Fibroblast of skin of right biceps (primary cell): ENCODE measurements at regions not wholly inside any gene's neighbourhood (a gene's known extent, or its start where the extent isn't known, plus 50 kb on each side); places are given as distances from the start of the nearest gene placed in this dataset.

ENCODE experiments used
- DNase-seq: peaks from one replicate; pipeline ENCODE4 v3.0.0-alpha.2; 2013

GRCh38 chr9:16133556-16134227, 580.8 kb downstream of the CCDC171 start:
- DNase-seq = peak; percentile 83

DNA sequence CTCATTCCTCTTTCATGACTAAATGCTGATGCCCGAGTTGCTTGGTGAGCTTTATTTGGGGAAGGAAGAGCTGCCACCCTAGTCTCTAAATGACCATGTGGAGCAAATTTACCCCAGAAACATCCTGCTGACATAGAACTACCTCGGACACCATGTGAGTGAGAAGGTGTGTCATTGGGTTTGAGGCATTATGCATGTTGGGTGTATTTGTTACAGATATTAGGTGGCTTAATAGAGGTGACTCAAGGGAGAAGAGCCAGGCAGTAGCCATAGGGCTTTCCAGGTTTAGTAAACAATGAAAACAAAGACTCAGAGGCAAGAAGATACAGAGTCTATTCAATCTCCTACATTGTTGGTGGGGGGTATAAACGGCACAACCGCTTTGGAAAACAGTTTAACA, 581.5 kb downstream of the CCDC171 start:
- DNase-seq = no peak

DNA sequence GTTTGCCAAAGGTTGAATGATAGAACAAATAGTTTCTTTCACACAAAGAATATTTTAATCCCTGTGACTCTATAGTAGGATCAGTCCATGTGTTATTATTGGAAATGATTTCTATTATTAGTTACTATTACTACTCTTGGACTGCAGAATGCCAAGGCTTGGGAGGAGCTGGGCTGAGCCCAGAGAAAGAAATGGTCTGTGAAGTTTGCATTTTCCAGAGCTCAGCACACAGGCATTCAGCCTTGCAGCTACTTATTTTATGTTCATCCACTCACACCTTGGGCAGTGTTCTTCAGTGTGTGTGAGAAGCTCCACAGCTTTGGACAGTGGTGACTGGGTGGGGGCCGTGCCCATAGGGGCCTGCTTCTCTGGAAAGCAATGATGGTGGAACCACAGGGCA, 583.1 kb downstream of the CCDC171 start:
- no peak for DNase-seq

DNA sequence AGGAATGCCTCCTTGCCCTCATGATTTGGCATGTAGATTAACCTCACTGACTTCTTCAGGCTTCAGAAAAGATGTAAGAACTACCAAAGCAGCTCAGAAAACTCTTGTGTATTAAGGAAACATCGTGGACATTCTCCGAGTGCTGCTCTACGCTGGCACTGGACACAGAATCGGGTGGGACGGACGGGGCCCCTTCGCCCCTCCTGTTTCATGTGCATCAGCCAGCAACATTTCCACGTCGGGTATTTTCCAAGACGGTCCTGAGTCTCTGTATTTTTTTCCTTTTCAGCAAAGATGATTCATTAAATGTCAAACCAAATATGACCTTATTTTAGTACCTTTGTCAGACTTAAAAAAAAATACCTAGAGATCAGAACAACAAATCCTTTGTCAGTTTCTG, 583.6 kb downstream of the CCDC171 start:
- no peak for DNase-seq

GRCh38 chr9:16136961-16137360, 584.1 kb downstream of the CCDC171 start:
- DNase-seq = peak; percentile 74

DNA sequence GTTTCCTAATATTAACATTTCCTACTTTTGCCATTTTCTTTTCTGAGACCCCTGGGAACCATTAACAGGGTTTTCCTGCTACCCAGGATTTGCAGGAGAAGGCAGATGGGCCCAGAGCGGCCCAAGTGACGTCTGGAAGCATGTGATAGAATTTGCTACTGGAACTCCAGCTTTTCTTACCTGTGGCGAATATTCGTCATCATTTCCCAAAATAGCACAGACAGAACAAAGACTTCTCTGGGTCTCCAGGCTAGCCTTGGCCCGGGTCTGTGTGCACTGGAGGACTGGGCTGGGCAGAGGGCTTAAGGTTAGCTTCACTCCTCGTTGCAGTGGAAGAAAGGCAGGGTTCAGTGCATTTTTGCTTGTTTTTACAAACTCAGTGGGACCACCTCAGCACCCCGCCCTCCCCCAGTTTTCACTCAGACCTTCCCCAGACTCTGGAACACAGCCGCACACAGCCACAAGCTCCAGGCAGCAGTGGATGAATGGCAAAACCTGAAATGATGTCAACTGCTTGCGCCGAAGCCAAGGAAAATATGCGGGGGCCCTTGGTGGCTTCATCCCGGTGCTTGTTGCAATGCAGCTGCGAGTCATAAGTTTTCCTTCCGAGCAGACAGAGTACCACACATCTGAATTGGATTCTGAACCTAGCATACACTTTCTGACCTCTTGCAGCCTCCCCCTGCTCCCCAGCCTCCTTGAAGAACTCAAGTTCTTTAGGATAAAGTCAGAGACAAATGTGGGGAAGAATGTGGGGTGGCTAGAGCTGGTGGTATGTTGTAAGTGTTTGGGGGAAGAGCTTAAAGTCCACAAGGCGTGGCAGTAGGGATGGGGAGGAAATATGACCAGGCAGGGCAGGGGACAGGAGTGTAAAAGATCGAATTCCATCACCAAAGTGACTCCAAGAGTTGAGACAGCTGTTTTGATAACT, 586.0 kb downstream of the CCDC171 start:
- DNase-seq = peak; percentile 91

GRCh38 chr9:16139774-16140173, 586.9 kb downstream of the CCDC171 start:
- no peak for DNase-seq

- no peak for DNase-seq
These were observed 590.5 kb downstream of the CCDC171 start for GRCh38 chr9:16143310-16143709.

DNA sequence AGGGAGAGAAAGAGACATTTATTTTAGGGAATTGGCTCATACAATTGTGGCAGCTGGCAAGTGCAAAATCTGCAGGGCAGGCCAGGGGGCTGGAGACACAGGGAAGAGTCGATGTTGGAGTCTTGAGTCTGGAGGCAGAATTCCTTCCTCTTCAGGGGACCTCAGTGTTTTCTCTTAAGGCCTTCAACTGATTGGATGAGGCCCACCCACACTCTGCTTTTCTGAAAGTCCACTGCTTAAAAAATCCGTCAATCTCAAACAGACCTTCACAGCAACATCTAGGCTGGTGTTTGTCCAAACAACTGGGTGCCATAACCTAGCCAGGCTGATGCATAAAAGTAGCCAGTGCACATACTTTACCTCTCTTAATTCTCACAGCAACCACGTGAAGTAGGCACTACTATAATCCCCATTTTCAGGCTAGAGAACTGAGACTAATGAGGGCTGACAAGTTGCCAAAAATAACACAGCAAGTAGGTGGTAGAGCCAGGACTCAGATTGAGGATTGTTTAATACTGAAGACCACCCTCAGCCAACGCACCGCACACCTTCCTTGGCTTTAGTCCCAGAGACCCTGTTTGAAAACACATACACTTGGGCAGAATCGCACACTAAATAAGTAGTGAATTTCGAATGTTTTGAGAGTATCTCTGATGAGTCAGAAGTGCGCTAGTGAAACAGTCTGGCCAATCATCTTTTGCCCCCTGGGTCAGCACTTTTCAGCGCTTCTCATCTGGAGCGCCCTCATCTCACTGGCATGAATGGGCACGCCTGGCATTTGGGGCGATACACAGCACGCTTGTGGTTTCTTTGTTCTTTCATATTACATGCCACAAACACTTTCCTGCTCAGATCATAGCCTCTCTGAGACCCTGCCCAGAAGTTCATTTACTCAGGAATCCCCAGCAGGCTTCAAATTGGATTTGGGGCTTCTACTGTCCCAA, 591.4 kb downstream of the CCDC171 start:
- DNase-seq = peak; percentile 40

GRCh38 chr9:16145196-16145950, 592.5 kb downstream of the CCDC171 start:
- DNase-seq = no peak

DNA sequence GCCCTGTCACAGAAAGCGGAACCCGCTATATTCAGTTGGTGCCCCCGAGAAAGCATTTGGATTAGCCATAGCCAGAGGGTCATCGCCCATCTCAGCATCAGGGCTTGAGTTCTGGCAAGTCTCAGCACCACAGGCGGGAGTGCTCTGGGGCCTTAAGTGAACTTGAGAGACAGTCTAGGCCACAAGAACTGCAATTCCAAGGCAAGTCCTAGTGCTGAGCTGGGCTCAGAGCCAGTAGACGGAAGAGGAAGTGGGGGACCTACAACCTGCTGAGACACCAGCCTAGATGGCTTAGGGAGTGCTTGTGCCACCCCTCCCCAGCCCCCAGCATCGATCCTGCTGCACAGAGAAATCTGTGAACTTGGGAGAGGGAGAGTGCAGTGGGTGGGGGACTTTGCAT, 594.9 kb downstream of the CCDC171 start:
- no peak for DNase-seq

- DNase-seq = no peak
These were observed 597.7 kb downstream of the CCDC171 start for GRCh38 chr9:16150501-16150900.

DNA sequence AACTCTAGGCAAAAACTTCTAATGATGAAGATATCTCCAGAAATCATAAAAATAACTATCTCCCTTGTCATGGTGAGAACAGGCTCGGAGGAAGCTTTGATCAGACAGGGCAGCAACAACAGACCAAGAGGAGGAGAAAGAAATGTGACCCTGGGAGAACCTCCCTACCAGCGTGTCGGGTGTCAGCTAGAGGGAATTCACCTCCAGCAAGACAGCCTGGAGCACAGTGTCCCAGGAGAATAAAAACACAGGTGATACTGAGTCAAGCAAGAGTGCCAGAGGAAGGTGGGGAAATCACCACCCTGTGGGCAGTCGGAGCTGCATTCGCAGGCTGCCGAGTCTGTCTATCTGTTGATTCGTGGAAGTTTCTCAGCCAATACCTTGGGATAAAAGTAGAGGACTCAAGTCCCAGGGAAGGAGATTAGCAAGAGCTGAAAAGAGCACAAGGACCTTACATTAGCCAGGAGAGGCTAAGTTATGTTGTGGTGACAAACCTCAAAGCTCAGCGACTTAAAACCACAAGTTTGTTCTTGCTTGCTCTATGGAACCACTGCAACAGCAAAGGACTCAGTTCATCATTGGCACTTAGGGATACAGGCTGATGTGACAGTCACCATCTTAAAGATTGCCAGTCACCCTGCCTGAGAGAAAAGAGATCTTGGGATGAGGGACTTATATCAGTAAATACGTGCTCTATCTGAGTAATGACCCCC, 598.3 kb downstream of the CCDC171 start:
- no peak for DNase-seq

- DNase-seq = no peak
These were observed 599.6 kb downstream of the CCDC171 start for GRCh38 chr9:16152276-16153101.

DNA sequence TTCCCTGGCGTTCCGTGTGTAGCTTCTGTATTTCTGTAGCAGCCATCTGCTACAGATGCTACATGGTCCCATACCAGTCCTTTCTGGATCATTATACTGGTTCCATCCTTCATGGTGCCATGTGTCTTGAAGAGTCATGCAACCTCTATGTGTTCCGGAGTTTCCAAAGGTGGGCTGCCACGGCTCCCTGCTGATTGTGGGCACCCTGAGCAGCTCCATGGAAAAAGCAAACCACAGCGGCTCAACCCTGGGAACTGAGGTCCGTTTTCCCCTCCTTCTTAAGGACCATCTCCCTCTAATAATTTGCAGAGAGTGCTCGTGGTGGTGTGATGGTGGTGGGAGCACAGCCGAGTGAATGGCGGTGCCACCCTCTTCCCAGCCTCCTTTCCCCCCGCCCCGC, 600.4 kb downstream of the CCDC171 start:
- no peak for DNase-seq

DNA sequence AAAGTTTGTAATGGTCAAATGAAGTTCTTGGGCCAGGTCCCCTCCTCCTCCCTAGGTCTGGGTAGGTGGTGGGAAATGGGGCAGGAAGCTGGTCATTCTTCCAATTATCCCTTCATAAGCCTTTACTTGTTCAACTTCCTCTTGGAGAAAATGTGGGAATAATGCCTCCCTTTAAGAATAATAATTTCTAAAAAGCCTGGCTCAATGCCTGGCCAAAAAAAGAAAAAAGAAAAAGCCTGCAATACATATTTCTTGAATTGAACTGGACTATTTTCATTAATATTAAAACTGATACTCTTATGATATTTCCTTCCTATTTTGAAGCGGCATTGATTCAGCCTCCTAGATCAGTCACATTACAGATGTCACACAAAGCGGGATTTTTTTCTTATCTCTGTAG, 600.9 kb downstream of the CCDC171 start:
- DNase-seq = no peak

DNA sequence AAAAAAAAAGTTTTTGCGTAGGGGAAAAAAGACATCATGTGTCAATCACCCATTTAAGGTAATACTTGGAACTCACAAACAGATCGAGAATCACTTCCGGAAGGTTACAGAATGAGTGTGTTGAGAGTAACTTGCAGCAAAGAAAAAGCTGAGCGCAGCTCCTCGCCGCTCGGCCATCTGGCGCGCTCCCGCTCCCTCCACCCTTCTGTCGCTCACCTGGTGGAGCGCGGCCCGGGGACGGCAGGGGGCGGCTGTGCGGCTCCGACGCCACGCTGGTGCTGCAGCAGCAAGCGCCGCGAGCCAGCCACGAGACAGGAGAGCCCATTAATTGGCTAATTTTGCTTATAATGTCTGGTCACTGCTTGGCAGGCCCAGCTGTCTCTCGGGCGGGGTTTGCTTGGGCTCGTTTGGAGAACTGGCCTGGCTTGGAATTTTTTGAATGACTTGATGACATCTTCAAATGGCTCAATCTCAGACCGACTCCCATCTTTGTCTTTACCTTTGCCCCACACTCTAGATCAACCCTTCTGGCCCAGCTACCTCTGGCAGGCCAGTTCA, 601.8 kb downstream of the CCDC171 start:
- DNase-seq = peak; percentile 44

DNA sequence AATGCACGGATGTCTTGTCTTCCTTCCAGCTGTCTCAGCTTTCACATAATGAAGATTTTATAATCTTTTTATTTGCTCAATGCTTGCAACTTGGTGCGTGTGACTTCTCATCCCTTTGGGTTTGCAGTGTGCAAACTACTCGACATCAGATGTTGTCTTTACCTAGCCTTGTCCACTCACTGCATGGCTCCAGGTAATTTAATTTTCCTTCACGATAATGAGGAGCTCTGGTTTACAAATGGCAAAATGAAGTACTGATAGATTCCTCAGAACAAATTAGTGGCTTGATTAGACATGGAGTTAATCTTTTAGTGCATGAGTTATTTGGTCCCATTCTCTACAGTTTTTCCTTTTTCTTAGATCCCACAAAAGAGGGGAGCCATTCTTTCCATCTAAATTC, 603.0 kb downstream of the CCDC171 start:
- no peak for DNase-seq

DNA sequence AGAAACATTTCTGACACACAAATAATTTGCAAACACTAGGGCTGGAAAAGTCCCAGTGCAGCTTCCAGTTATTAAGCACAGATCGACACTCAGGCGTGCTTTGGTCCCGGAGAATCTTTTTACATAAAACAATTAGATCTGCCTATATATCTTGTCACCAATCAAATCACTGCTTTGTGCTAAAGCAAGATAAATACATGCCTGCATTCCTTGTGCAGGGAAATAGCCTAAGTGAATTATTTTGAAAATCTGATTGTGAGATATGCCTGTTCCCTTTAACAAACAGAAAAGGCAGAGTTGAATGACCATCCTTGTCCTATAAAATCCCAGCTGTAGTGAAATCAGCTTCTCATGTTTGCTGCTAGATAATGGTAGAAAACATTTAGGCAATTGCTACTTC, 604.4 kb downstream of the CCDC171 start:
- no peak for DNase-seq

DNA sequence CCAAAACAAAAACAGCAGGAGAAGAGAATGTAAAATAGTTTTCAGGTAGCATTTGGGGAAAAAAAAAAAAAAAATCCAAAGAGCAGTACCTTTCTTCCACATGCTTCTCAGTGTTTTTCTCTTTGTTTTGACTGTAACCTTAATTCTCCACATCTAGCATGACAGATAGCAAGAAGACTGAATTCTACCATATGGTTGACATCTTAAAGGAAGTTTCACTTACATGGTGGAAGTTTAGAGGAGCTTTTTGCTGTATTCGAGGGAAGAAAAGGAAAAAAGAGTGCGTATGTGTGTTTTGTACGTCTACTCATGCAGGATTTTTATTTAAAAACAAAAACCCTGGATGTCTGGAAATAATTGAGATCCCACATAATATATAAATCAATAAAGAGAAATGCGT, 604.8 kb downstream of the CCDC171 start:
- no peak for DNase-seq
